IPS-18a (cell line): ENCODE measurements at regions not wholly inside any gene's neighbourhood (a gene's known extent, or its start where the extent isn't known, plus 50 kb on each side); places are given as distances from the start of the nearest gene placed in this dataset.

Source experiments
- H3K27ac ChIP-seq: one replicate; pipeline ENCODE4 v1.5.1; 2013; ENCODE audit warnings: low read length
- H3K27me3 ChIP-seq: one replicate; pipeline ENCODE4 v1.6.1; 2013; ENCODE audit warnings: mild to moderate bottlenecking, low read length; ENCODE audit not compliant: control insufficient read depth, insufficient read depth
- H3K36me3 ChIP-seq: one replicate; pipeline ENCODE4 v1.6.1; 2013; ENCODE audit warnings: low read depth, low read length; ENCODE audit not compliant: control insufficient read depth
- H3K4me1 ChIP-seq: one replicate; pipeline ENCODE4 v1.6.1; 2013; ENCODE audit warnings: low read depth, low read length; ENCODE audit not compliant: control insufficient read depth
- H3K4me3 ChIP-seq: one replicate; pipeline ENCODE4 v1.5.1; 2013; ENCODE audit warnings: low read length
- H3K9ac ChIP-seq: one replicate; pipeline ENCODE4 v1.6.1; 2013; ENCODE audit warnings: mild to moderate bottlenecking, low read length, moderate library complexity
- H3K9me3 ChIP-seq: one replicate; pipeline ENCODE4 v1.6.1; 2013; ENCODE audit warnings: low read depth, low read length; ENCODE audit not compliant: control insufficient read depth

GRCh38 chr11:112871909-112872500, 89.2 kb upstream of the NCAM1 start:
- Histone ChIP-seq H3K4me1 (no peaks in the 10 kb centered on the region), H3K27ac (no peak overlapping the region), H3K9ac (no peak overlapping the region), H3K36me3 (no peaks in the 10 kb centered on the region), H3K9me3 (no peaks in the 10 kb centered on the region), H3K27me3 (no peaks in the 10 kb centered on the region), H3K4me3 (no peak overlapping the region)

- Histone ChIP-seq H3K36me3 (no peaks in the 10 kb centered on the region), H3K9me3 (no peaks in the 10 kb centered on the region), H3K4me1 (no peaks in the 10 kb centered on the region), H3K4me3 (no peak overlapping the region), H3K27me3 (no peaks in the 10 kb centered on the region), H3K9ac (no peak overlapping the region), H3K27ac (no peak overlapping the region)
Measured at GRCh38 chr11:112874980-112875379, 86.2 kb upstream of the NCAM1 start.

GRCh38 chr11:112877581-112877980, 83.6 kb upstream of the NCAM1 start:
- Histone ChIP-seq H3K27me3 (no peaks in the 10 kb centered on the region), H3K4me3 (no peak overlapping the region), H3K4me1 (no peaks in the 10 kb centered on the region), H3K9me3 (no peaks in the 10 kb centered on the region), H3K36me3 (no peaks in the 10 kb centered on the region), H3K9ac (no peak overlapping the region), H3K27ac (no peak overlapping the region)

DNA sequence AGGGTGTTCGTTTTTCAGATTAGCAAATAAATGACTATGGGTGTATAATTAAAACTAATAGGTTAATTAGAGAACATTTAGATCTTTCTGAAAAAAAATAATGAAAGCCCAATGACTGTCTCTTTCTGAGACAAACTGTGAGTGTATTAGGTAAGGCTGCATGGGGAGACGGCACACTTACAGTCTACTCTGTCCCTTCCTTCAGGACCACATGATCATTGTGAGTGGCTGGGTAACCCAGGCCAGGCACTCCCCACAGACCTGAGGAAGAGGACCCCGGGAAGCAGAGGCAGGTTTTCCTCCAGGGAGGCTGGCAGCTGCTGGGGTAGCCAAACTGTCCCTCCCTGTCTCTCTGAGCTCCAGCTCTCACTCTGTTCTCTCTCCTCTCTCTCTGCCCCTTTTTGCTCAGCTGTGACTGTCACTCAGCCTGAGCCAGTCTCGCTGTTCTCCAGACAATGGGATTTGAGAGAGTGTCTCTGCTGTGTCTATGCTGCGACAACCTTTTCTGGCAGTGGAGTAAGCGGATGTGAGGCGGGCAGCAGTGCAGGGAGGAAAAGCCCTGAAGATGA, 83.1 kb upstream of the NCAM1 start:
- Histone ChIP-seq H3K4me3 (no peak overlapping the region), H3K4me1 (no peaks in the 10 kb centered on the region), H3K9ac (no peak overlapping the region), H3K27ac (no peak overlapping the region), H3K27me3 (no peaks in the 10 kb centered on the region), H3K9me3 (no peaks in the 10 kb centered on the region), H3K36me3 (no peaks in the 10 kb centered on the region)

DNA sequence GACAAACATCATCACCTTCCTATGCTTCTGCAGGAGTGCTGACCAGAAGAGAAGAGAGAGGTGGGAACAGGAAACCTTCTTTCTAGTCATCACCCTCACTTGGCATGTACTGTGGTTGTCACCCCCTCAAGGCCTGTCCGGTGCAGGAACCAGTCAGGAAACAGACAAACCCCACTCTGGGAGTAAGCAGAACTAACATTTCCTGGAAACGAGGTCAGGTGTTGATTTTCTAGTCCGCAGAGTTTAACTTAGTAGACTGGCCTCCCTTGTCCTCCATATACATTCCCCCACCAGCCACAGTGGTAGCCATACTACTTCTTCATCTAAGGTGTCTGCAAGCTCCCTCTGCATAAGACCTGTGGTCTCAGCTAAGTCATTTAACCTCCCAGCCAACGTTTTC, 80.7 kb upstream of the NCAM1 start:
- H3K27me3 ChIP-seq = no peaks in the 10 kb centered on the region
- no peak overlapping the region for H3K27ac ChIP-seq
- H3K36me3 ChIP-seq = no peaks in the 10 kb centered on the region
- no peaks in the 10 kb centered on the region for H3K4me1 ChIP-seq
- no peaks in the 10 kb centered on the region for H3K9me3 ChIP-seq
- no peak overlapping the region for H3K4me3 ChIP-seq
- H3K9ac ChIP-seq = no peak overlapping the region

DNA sequence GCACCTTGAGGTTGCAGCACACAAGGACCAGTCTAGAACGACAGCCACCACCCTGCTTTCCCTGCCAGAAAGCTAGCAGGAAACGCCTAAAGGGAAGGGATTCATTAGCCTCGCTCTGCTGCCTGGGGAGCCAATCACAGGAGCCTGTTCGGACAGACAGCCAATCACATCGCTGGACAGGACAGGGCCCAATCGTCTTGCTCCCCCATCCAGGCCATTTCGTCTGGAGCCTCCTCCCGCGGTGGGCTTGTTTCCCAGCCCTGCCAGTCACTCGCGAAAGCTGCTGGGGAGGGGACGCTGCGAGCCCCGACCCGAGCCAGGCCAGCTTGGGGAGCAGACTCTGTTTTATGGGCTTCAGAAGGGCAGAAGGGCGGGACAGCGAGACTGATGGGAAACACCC, 79.8 kb upstream of the NCAM1 start:
- H3K9ac ChIP-seq = no peak overlapping the region
- H3K9me3 ChIP-seq = no peaks in the 10 kb centered on the region
- no peaks in the 10 kb centered on the region for H3K36me3 ChIP-seq
- no peaks in the 10 kb centered on the region for H3K27me3 ChIP-seq
- peak overlapping the region; percentile 59 for H3K4me3 ChIP-seq
- no peaks in the 10 kb centered on the region for H3K4me1 ChIP-seq
- H3K27ac ChIP-seq = no peak overlapping the region

GRCh38 chr11:112882494-112883381, 78.5 kb upstream of the NCAM1 start:
- H3K4me1 ChIP-seq = no peaks in the 10 kb centered on the region
- H3K9ac ChIP-seq = no peak overlapping the region
- H3K27me3 ChIP-seq = no peaks in the 10 kb centered on the region
- H3K27ac ChIP-seq = no peak overlapping the region
- H3K4me3 ChIP-seq = no peak overlapping the region
- no peaks in the 10 kb centered on the region for H3K9me3 ChIP-seq
- H3K36me3 ChIP-seq = no peaks in the 10 kb centered on the region

DNA sequence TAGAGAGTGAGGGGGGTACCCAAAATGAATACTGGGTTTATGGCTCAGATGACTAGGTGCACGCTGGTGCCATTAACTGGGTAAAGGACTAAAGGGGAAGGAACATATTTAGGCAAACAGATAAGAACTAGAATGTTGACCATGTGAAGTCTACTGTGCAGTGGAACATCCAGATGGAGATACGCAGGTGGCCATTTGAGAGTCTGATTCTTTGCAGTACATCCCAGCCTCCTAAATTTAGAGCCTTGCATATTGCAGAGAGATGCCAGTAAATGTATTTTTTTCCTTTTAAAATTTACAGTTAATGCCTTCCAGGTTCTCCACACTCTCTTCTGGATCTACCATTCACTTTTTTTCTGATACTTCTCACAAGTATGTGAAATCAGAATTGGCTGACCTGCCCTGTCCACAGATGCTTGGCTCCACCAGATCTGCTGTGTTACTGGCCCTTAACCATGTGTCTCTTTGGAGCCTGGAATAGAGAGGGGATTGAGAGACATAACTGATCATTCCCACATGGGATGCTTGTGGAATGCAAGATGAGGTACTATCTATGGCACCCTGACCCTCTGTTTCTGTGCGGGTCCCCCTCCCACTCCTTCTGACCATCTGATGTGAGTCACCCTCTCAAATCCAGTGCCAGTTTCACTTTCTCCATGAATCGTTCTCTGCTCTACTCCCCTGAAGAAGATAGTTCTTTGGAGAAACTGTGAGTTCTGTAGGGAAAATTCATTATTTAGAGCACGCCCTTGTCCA, 77.0 kb upstream of the NCAM1 start:
- no peak overlapping the region for H3K9ac ChIP-seq
- no peaks in the 10 kb centered on the region for H3K9me3 ChIP-seq
- H3K27me3 ChIP-seq = no peaks in the 10 kb centered on the region
- no peaks in the 10 kb centered on the region for H3K4me1 ChIP-seq
- H3K36me3 ChIP-seq = no peaks in the 10 kb centered on the region
- H3K4me3 ChIP-seq = no peak overlapping the region
- H3K27ac ChIP-seq = no peak overlapping the region

GRCh38 chr11:112885744-112886433, 75.3 kb upstream of the NCAM1 start:
- no peaks in the 10 kb centered on the region for H3K4me1 ChIP-seq
- no peaks in the 10 kb centered on the region for H3K27me3 ChIP-seq
- H3K9me3 ChIP-seq = no peaks in the 10 kb centered on the region
- no peak overlapping the region for H3K27ac ChIP-seq
- no peaks in the 10 kb centered on the region for H3K36me3 ChIP-seq
- H3K4me3 ChIP-seq = no peak overlapping the region
- H3K9ac ChIP-seq = no peak overlapping the region

GRCh38 chr11:112886434-112887370, 74.5 kb upstream of the NCAM1 start:
- no peak overlapping the region for H3K27ac ChIP-seq
- H3K9ac ChIP-seq = no peak overlapping the region

More at GRCh38 chr11:112886434-112887370, 74.5 kb upstream of the NCAM1 start:
- Histone ChIP-seq H3K4me3 (no peak overlapping the region), H3K9me3 (no peaks in the 10 kb centered on the region), H3K4me1 (no peaks in the 10 kb centered on the region), H3K27me3 (no peaks in the 10 kb centered on the region), H3K36me3 (no peaks in the 10 kb centered on the region)
